ENCODE measurements at regions not wholly inside any gene's neighbourhood (a gene's known extent, or its start where the extent isn't known, plus 50 kb on each side); places are given as distances from the start of the nearest gene placed in this dataset.

DNA sequence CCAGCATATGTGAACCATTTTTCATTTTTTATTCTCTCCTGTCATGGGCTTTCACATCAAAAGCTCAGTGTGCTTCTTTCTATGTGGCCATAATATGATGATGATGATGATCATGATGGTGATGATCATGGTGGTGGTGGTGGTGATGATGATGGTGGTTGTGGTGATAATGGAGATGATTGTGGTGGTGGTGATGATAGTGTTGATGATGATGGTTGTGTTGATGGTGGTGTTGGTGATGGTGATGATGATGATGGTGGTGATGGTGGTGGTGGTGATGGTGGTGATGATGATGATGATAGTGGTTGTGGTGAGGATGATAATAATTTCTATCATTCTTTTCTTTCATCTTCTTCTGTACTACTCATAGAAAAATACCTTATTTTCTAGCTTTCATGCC, 413.1 kb upstream of the VSTM2A start:
- TF ChIP-seq CTCF (IDR thresholded peaks at IDR 0.05; ENCODE audit: low read depth, low read length, poor library complexity, severe bottlenecking) (no peak), EZH2phosphoT487 (IDR thresholded peaks at IDR 0.05; ENCODE audit: borderline replicate concordance, low read length) (no peak)

DNA sequence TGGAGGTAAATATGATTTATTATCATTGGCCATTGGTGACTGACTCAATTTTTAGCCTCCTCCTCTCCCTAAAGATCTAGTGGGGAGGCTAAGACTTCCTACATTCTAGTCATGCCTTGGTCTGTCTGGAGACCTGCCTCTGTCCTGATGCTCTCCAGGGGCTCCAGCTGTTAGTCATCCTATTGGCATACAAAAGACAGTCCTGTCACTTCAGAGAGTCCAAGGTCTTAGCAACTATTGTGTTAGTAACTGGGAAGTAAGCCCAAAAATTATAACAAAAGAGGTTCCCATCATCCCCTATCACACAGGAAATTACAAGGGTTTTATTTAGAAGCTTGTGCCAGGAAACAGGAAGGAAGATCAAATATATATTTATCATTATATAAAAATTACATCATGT, 400.6 kb upstream of the VSTM2A start:
- Histone ChIP-seq H3F3A (ENCODE audit: control insufficient read depth, insufficient read depth) (no peaks in the 10 kb centered on the region), H3K4me2 (ENCODE audit: low read length) (no peak overlapping the region), H3K9me3 (ENCODE audit: control insufficient read depth, insufficient read depth, low read length) (peaks cover 2% of the 10 kb centered on the region), H3K27me3 (ENCODE audit: control insufficient read depth, low read length) (no peaks in the 10 kb centered on the region), H3K27ac (ENCODE audit: low read depth, low read length) (no peak overlapping the region), H3K4me1 (ENCODE audit: control insufficient read depth, low read length) (no peaks in the 10 kb centered on the region), H3K36me3 (ENCODE audit: control insufficient read depth, low read length) (no peaks in the 10 kb centered on the region), H3K9me2 (replicated peaks; ENCODE audit: control insufficient read depth, low read length) (no peaks in the 10 kb centered on the region), H3K4me3 (ENCODE audit: low read length) (no peak overlapping the region), H3K79me2 (ENCODE audit: control insufficient read depth, low read length) (no peaks in the 10 kb centered on the region), H4K20me1 (ENCODE audit: control insufficient read depth, insufficient read depth, low read depth, low read length) (no peaks in the 10 kb centered on the region)
- TF ChIP-seq CTCF (IDR thresholded peaks at IDR 0.05; ENCODE audit: low read depth, low read length, poor library complexity, severe bottlenecking) (no peak), EZH2phosphoT487 (IDR thresholded peaks at IDR 0.05; ENCODE audit: borderline replicate concordance, low read length) (no peak)

More for the DNA sequence above, 413.1 kb upstream of the VSTM2A start:
- Histone ChIP-seq H3F3A (ENCODE audit: control insufficient read depth, insufficient read depth) (no peaks in the 10 kb centered on the region), H3K9me3 (ENCODE audit: control insufficient read depth, insufficient read depth, low read length) (peaks cover 2% of the 10 kb centered on the region; the same call in 1 of the 2 replicates), H3K4me2 (ENCODE audit: low read length) (no peak overlapping the region), H4K20me1 (ENCODE audit: control insufficient read depth, insufficient read depth, low read depth, low read length) (no peaks in the 10 kb centered on the region), H3K4me1 (ENCODE audit: control insufficient read depth, low read length) (no peaks in the 10 kb centered on the region), H3K27me3 (ENCODE audit: control insufficient read depth, low read length) (no peaks in the 10 kb centered on the region), H3K9me2 (replicated peaks; ENCODE audit: control insufficient read depth, low read length) (no peaks in the 10 kb centered on the region), H3K36me3 (ENCODE audit: control insufficient read depth, low read length) (no peaks in the 10 kb centered on the region), H3K4me3 (ENCODE audit: low read length) (no peak overlapping the region), H3K27ac (ENCODE audit: low read depth, low read length) (no peak overlapping the region), H3K79me2 (ENCODE audit: control insufficient read depth, low read length) (no peaks in the 10 kb centered on the region)

DNA sequence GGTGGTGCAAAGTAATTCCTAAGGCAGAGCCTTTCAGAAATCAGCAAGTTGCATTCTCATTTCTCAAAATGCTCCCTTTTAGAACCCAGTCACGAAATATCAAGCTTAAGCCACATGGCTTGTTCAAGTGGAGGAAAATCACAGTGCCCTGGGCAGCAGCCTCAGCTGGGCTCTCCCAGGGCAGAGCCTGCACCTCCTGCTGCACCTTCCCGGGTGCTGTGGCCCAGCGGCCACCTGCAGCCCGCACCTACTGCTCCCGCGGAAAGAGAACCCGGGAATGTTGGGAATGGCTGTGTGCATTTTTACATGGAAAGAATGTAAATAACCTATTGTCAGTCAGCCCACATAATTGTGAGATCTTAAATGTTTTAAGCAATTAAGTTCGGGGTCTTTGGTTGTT, 396.5 kb upstream of the VSTM2A start:
- no peak for TF ChIP-seq CTCF (IDR thresholded peaks at IDR 0.05; ENCODE audit: low read depth, low read length, poor library complexity, severe bottlenecking)
- no peak for TF ChIP-seq EZH2phosphoT487 (IDR thresholded peaks at IDR 0.05; ENCODE audit: borderline replicate concordance, low read length)
- Histone ChIP-seq H3K27ac (ENCODE audit: low read depth, low read length) (no peak overlapping the region), H3K9me2 (replicated peaks; ENCODE audit: control insufficient read depth, low read length) (no peaks in the 10 kb centered on the region), H3K27me3 (ENCODE audit: control insufficient read depth, low read length) (no peaks in the 10 kb centered on the region), H3K9me3 (ENCODE audit: control insufficient read depth, insufficient read depth, low read length) (peaks cover 4% of the 10 kb centered on the region), H4K20me1 (ENCODE audit: control insufficient read depth, insufficient read depth, low read depth, low read length) (no peaks in the 10 kb centered on the region), H3K79me2 (ENCODE audit: control insufficient read depth, low read length) (no peaks in the 10 kb centered on the region), H3F3A (ENCODE audit: control insufficient read depth, insufficient read depth) (no peaks in the 10 kb centered on the region), H3K36me3 (ENCODE audit: control insufficient read depth, low read length) (no peaks in the 10 kb centered on the region), H3K4me1 (ENCODE audit: control insufficient read depth, low read length) (no peaks in the 10 kb centered on the region), H3K4me3 (ENCODE audit: low read length) (no peak overlapping the region), H3K4me2 (ENCODE audit: low read length) (no peak overlapping the region)

DNA sequence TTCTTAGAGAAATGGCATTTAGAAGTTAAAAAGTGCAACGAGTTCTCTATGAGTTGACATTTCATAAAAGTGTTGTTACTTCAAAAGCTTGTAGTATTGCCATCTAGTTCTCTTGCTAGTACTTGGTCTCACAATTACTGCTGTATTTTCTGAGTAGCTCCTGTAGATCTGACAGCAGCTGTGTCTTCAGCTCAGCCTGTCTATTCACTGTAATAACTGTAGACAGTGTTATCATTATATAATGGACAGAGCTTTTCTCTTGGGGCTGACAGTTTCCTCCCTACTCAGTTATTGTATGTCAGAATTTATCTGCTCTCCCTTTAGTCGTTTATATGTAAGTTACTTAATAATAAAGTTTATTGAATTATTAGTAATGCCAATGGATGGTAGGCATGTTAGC, 388.7 kb upstream of the VSTM2A start:
- Histone ChIP-seq H3K9me3 (ENCODE audit: control insufficient read depth, insufficient read depth, low read length) (peaks cover 4% of the 10 kb centered on the region; the same call in 1 of the 2 replicates), H3K36me3 (ENCODE audit: control insufficient read depth, low read length) (no peaks in the 10 kb centered on the region), H3K9me2 (replicated peaks; ENCODE audit: control insufficient read depth, low read length) (no peaks in the 10 kb centered on the region), H4K20me1 (ENCODE audit: control insufficient read depth, insufficient read depth, low read depth, low read length) (no peaks in the 10 kb centered on the region), H3K4me2 (ENCODE audit: low read length) (no peak overlapping the region), H3K79me2 (ENCODE audit: control insufficient read depth, low read length) (no peaks in the 10 kb centered on the region), H3K27me3 (ENCODE audit: control insufficient read depth, low read length) (no peaks in the 10 kb centered on the region), H3K4me1 (ENCODE audit: control insufficient read depth, low read length) (no peaks in the 10 kb centered on the region), H3F3A (ENCODE audit: control insufficient read depth, insufficient read depth) (no peaks in the 10 kb centered on the region), H3K27ac (ENCODE audit: low read depth, low read length) (no peak overlapping the region), H3K4me3 (ENCODE audit: low read length) (no peak overlapping the region)
- TF ChIP-seq EZH2phosphoT487 (IDR thresholded peaks at IDR 0.05; ENCODE audit: borderline replicate concordance, low read length) = no peak
- TF ChIP-seq CTCF (IDR thresholded peaks at IDR 0.05; ENCODE audit: low read depth, low read length, poor library complexity, severe bottlenecking) = no peak

All from DOHH2 (cell line).